ENCODE measurements at regions not wholly inside any gene's neighbourhood (a gene's known extent, or its start where the extent isn't known, plus 50 kb on each side); places are given as distances from the start of the nearest gene placed in this dataset.

GRCh38 chr13:37443538-37443937, 155.0 kb downstream of the POSTN start:
- H3K36me3 ChIP-seq (ENCODE audit: control insufficient read depth, insufficient read depth, low read length), result no peaks in the 10 kb centered on the region
- WGBS (ENCODE audit: insufficient coverage, low lambda C conversion rate), result no CpG with 5 or more reads among the region's 1 CpG
- H3K9me3 ChIP-seq (ENCODE audit: control insufficient read depth, low read depth, low read length), result no peaks in the 10 kb centered on the region
- no peak for DNase-seq
- H3K4me3 ChIP-seq (ENCODE audit: low read length), result no peak overlapping the region
- no peak overlapping the region for H3K27ac ChIP-seq (ENCODE audit: low read length)
- no peaks in the 10 kb centered on the region for H3K4me1 ChIP-seq (ENCODE audit: control insufficient read depth, insufficient read depth, low read length)
- no peaks in the 10 kb centered on the region for H3K27me3 ChIP-seq (ENCODE audit: control insufficient read depth, insufficient read depth, low read length)

GRCh38 chr13:37442996-37443395, 155.6 kb downstream of the POSTN start:
- no peaks in the 10 kb centered on the region for H3K4me1 ChIP-seq (ENCODE audit: control insufficient read depth, insufficient read depth, low read length)
- H3K36me3 ChIP-seq (ENCODE audit: control insufficient read depth, insufficient read depth, low read length), result no peaks in the 10 kb centered on the region
- no peaks in the 10 kb centered on the region for H3K27me3 ChIP-seq (ENCODE audit: control insufficient read depth, insufficient read depth, low read length)
- H3K9me3 ChIP-seq (ENCODE audit: control insufficient read depth, low read depth, low read length), result no peaks in the 10 kb centered on the region
- no peak for DNase-seq
- no peak overlapping the region for H3K27ac ChIP-seq (ENCODE audit: low read length)
- H3K4me3 ChIP-seq (ENCODE audit: low read length), result no peak overlapping the region
- no CpG with 5 or more reads among the region's 1 CpG for WGBS (ENCODE audit: insufficient coverage, low lambda C conversion rate)

GRCh38 chr13:37435881-37436280, 162.7 kb downstream of the POSTN start:
- WGBS (ENCODE audit: insufficient coverage, low lambda C conversion rate), result no CpG with 5 or more reads among the region's 1 CpG

GRCh38 chr13:37433086-37433485, 165.5 kb downstream of the POSTN start:
- Histone ChIP-seq H3K4me3 (ENCODE audit: low read length) (no peak overlapping the region), H3K36me3 (ENCODE audit: control insufficient read depth, insufficient read depth, low read length) (no peaks in the 10 kb centered on the region), H3K9me3 (ENCODE audit: control insufficient read depth, low read depth, low read length) (no peaks in the 10 kb centered on the region), H3K27me3 (ENCODE audit: control insufficient read depth, insufficient read depth, low read length) (no peaks in the 10 kb centered on the region), H3K27ac (ENCODE audit: low read length) (no peak overlapping the region), H3K4me1 (ENCODE audit: control insufficient read depth, insufficient read depth, low read length) (no peaks in the 10 kb centered on the region)
- WGBS (ENCODE audit: insufficient coverage, low lambda C conversion rate), result no CpG with 5 or more reads among the region's 1 CpG
- DNase-seq, result no peak

More at GRCh38 chr13:37435881-37436280, 162.7 kb downstream of the POSTN start:
- no peak overlapping the region for H3K4me3 ChIP-seq (ENCODE audit: low read length)
- no peak overlapping the region for H3K27ac ChIP-seq (ENCODE audit: low read length)
- H3K4me1 ChIP-seq (ENCODE audit: control insufficient read depth, insufficient read depth, low read length), result no peaks in the 10 kb centered on the region
- DNase-seq, result no peak
- no peaks in the 10 kb centered on the region for H3K9me3 ChIP-seq (ENCODE audit: control insufficient read depth, low read depth, low read length)
- H3K27me3 ChIP-seq (ENCODE audit: control insufficient read depth, insufficient read depth, low read length), result no peaks in the 10 kb centered on the region
- H3K36me3 ChIP-seq (ENCODE audit: control insufficient read depth, insufficient read depth, low read length), result no peaks in the 10 kb centered on the region

GRCh38 chr13:37429976-37430375, 168.6 kb downstream of the POSTN start:
- no peaks in the 10 kb centered on the region for H3K4me1 ChIP-seq (ENCODE audit: control insufficient read depth, insufficient read depth, low read length)
- WGBS (ENCODE audit: insufficient coverage, low lambda C conversion rate), result 100% methylated on average over 1 of the region's 2 CpGs
- no peak for DNase-seq

GRCh38 chr13:37427843-37428494, 170.6 kb downstream of the POSTN start:
- H3K27ac ChIP-seq (ENCODE audit: low read length), result no peak overlapping the region
- H3K9me3 ChIP-seq (ENCODE audit: control insufficient read depth, low read depth, low read length), result no peaks in the 10 kb centered on the region
- H3K27me3 ChIP-seq (ENCODE audit: control insufficient read depth, insufficient read depth, low read length), result no peaks in the 10 kb centered on the region
- no peak overlapping the region for H3K4me3 ChIP-seq (ENCODE audit: low read length)
- WGBS (ENCODE audit: insufficient coverage, low lambda C conversion rate), result no CpG with 5 or more reads among the region's 3 CpGs
- H3K4me1 ChIP-seq (ENCODE audit: control insufficient read depth, insufficient read depth, low read length), result no peaks in the 10 kb centered on the region
- DNase-seq, result no peak
- H3K36me3 ChIP-seq (ENCODE audit: control insufficient read depth, insufficient read depth, low read length), result no peaks in the 10 kb centered on the region

More at GRCh38 chr13:37429976-37430375, 168.6 kb downstream of the POSTN start:
- no peaks in the 10 kb centered on the region for H3K9me3 ChIP-seq (ENCODE audit: control insufficient read depth, low read depth, low read length)
- H3K27ac ChIP-seq (ENCODE audit: low read length), result no peak overlapping the region
- no peak overlapping the region for H3K4me3 ChIP-seq (ENCODE audit: low read length)
- H3K27me3 ChIP-seq (ENCODE audit: control insufficient read depth, insufficient read depth, low read length), result no peaks in the 10 kb centered on the region
- H3K36me3 ChIP-seq (ENCODE audit: control insufficient read depth, insufficient read depth, low read length), result no peaks in the 10 kb centered on the region

GRCh38 chr13:37418490-37418889, 180.1 kb downstream of the POSTN start:
- H3K27me3 ChIP-seq (ENCODE audit: control insufficient read depth, insufficient read depth, low read length), result no peaks in the 10 kb centered on the region
- DNase-seq, result no peak
- no peak overlapping the region for H3K27ac ChIP-seq (ENCODE audit: low read length)
- H3K4me1 ChIP-seq (ENCODE audit: control insufficient read depth, insufficient read depth, low read length), result no peaks in the 10 kb centered on the region
- no peaks in the 10 kb centered on the region for H3K9me3 ChIP-seq (ENCODE audit: control insufficient read depth, low read depth, low read length)
- no peak overlapping the region for H3K4me3 ChIP-seq (ENCODE audit: low read length)
- 100% methylated on average over 1 of the region's 2 CpGs for WGBS (ENCODE audit: insufficient coverage, low lambda C conversion rate)
- no peaks in the 10 kb centered on the region for H3K36me3 ChIP-seq (ENCODE audit: control insufficient read depth, insufficient read depth, low read length)

GRCh38 chr13:37417060-37417441, 181.5 kb downstream of the POSTN start:
- DNase-seq, result no peak
- Histone ChIP-seq H3K36me3 (ENCODE audit: control insufficient read depth, insufficient read depth, low read length) (no peaks in the 10 kb centered on the region), H3K4me3 (ENCODE audit: low read length) (no peak overlapping the region), H3K27me3 (ENCODE audit: control insufficient read depth, insufficient read depth, low read length) (no peaks in the 10 kb centered on the region), H3K27ac (ENCODE audit: low read length) (no peak overlapping the region), H3K4me1 (ENCODE audit: control insufficient read depth, insufficient read depth, low read length) (no peaks in the 10 kb centered on the region), H3K9me3 (ENCODE audit: control insufficient read depth, low read depth, low read length) (no peaks in the 10 kb centered on the region)
- WGBS (ENCODE audit: insufficient coverage, low lambda C conversion rate), result 40% methylated on average over 1 of the region's 3 CpGs

GRCh38 chr13:37416291-37417059, 182.1 kb downstream of the POSTN start:
- Histone ChIP-seq H3K4me1 (ENCODE audit: control insufficient read depth, insufficient read depth, low read length) (no peaks in the 10 kb centered on the region), H3K27me3 (ENCODE audit: control insufficient read depth, insufficient read depth, low read length) (no peaks in the 10 kb centered on the region), H3K27ac (ENCODE audit: low read length) (no peak overlapping the region), H3K9me3 (ENCODE audit: control insufficient read depth, low read depth, low read length) (no peaks in the 10 kb centered on the region), H3K36me3 (ENCODE audit: control insufficient read depth, insufficient read depth, low read length) (no peaks in the 10 kb centered on the region), H3K4me3 (ENCODE audit: low read length) (no peak overlapping the region)
- DNase-seq, result no peak
- 60% methylated on average over 2 of the region's 2 CpGs for WGBS (ENCODE audit: insufficient coverage, low lambda C conversion rate)

GRCh38 chr13:37413161-37413560, 185.4 kb downstream of the POSTN start:
- no peaks in the 10 kb centered on the region for H3K4me1 ChIP-seq (ENCODE audit: control insufficient read depth, insufficient read depth, low read length)
- H3K27ac ChIP-seq (ENCODE audit: low read length), result no peak overlapping the region
- no peaks in the 10 kb centered on the region for H3K9me3 ChIP-seq (ENCODE audit: control insufficient read depth, low read depth, low read length)
- H3K27me3 ChIP-seq (ENCODE audit: control insufficient read depth, insufficient read depth, low read length), result no peaks in the 10 kb centered on the region
- WGBS (ENCODE audit: insufficient coverage, low lambda C conversion rate), result no CpG with 5 or more reads among the region's 3 CpGs
- no peaks in the 10 kb centered on the region for H3K36me3 ChIP-seq (ENCODE audit: control insufficient read depth, insufficient read depth, low read length)
- no peak overlapping the region for H3K4me3 ChIP-seq (ENCODE audit: low read length)
- DNase-seq, result no peak
